ENCODE measurements at regions not wholly inside any gene's neighbourhood (a gene's known extent, or its start where the extent isn't known, plus 50 kb on each side); places are given as distances from the start of the nearest gene placed in this dataset.

GRCh38 chr9:18143073-18143745 is 330.7 kb upstream of the ADAMTSL1 start:
- TF ChIP-seq, protein P1, sequence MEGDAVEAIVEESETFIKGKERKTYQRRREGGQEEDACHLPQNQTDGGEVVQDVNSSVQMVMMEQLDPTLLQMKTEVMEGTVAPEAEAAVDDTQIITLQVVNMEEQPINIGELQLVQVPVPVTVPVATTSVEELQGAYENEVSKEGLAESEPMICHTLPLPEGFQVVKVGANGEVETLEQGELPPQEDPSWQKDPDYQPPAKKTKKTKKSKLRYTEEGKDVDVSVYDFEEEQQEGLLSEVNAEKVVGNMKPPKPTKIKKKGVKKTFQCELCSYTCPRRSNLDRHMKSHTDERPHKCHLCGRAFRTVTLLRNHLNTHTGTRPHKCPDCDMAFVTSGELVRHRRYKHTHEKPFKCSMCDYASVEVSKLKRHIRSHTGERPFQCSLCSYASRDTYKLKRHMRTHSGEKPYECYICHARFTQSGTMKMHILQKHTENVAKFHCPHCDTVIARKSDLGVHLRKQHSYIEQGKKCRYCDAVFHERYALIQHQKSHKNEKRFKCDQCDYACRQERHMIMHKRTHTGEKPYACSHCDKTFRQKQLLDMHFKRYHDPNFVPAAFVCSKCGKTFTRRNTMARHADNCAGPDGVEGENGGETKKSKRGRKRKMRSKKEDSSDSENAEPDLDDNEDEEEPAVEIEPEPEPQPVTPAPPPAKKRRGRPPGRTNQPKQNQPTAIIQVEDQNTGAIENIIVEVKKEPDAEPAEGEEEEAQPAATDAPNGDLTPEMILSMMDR (IDR thresholded peaks at IDR 0.05; ENCODE audit: low read depth, low read length, poor library complexity, severe bottlenecking) = no peak
- no peak for TF ChIP-seq EZH2phosphoT487 (IDR thresholded peaks at IDR 0.05; ENCODE audit: borderline replicate concordance, low read length)

Measured in DOHH2 (cell line).